HepG2 (cell line): ENCODE measurements at regions not wholly inside any gene's neighbourhood (a gene's known extent, or its start where the extent isn't known, plus 50 kb on each side); places are given as distances from the start of the nearest gene placed in this dataset.

ENCODE experiments used
- ATAC-seq: fragments of 200-7000 bp; cut with Tn5 transposase; 3 replicates; pipeline ENCODE4 v1.9.1; 2020; ENCODE audit warnings: mild to moderate bottlenecking, moderate library complexity
- BruUV-seq: library from RNA; stranded (reverse); fragments of 400-500 nt; replicated peaks from 2 replicates; lab custom pipeline; 2021; lab: Mats Ljungman, UMichigan
- CTCF ChIA-PET: fragments of 300-600 bp; formaldehyde crosslinking; extraction: SDS; loops from one replicate; lab custom pipeline; 2021; ENCODE audit warnings: low total read pairs, inconsistent platforms, low intra/inter-chr PET ratio; lab: Yijun Ruan, JAX
- POLR2A ChIA-PET: fragments of 350-600 bp; sonication (Branson Sonifier 250); formaldehyde crosslinking; loops from one replicate; lab custom pipeline; 2020; ENCODE audit warnings: antibody characterized with exemption, inconsistent platforms; lab: Yijun Ruan, JAX
- DNase-seq: peaks from one replicate; pipeline ENCODE4 v3.0.0-alpha.2; 2015; ENCODE audit warnings: low spot score
- FAIRE-seq: peaks from 3 replicates; lab custom pipeline; 2011; peaks lifted over from hg19 to GRCh38; lab: Jason Lieb, UNC
- H2AFZ ChIP-seq: one replicate; pipeline ENCODE4 v1.6.1; 2011; ENCODE audit warnings: low read length, inconsistent platforms
- H3K27ac ChIP-seq: fragments of 300-600 bp; 3 replicates; pipeline ENCODE4 v1.8.0; 2011; ENCODE audit warnings: mixed run types, mild to moderate bottlenecking, mixed read lengths, low read length, inconsistent platforms; ENCODE audit not compliant: insufficient read depth; ENCODE audit errors: extremely low read length
- H3K27me3 ChIP-seq, 2 experiments: fragments of 200-600 bp in 1 of 2; 2 replicates in 1 of 2; 3 replicates in 1 of 2; pipeline versions ENCODE4 v1.6.0 to v1.8.0; 2011; ENCODE audit warnings: low read length in 2 of 2, mild to moderate bottlenecking in 2 of 2, moderate library complexity in 2 of 2, inconsistent platforms in 1 of 2; ENCODE audit not compliant: insufficient read depth in 2 of 2, control insufficient read depth in 1 of 2
- H3K36me3 ChIP-seq, 2 experiments: fragments of 200-600 bp in 1 of 2; replicated peaks in 1 of 2; 2 replicates in 1 of 2; 3 replicates in 1 of 2; pipeline versions ENCODE4 v1.5.1 to v1.8.0; 2011; ENCODE audit warnings: low read length in 2 of 2, inconsistent platforms in 1 of 2; ENCODE audit not compliant: insufficient read depth in 2 of 2, control insufficient read depth in 1 of 2
- H3K4me1 ChIP-seq: 2 replicates; pipeline ENCODE4 v1.5.1; 2012; ENCODE audit warnings: low read length, inconsistent platforms; ENCODE audit not compliant: insufficient read depth
- H3K4me2 ChIP-seq: 2 replicates; pipeline ENCODE4 v1.6.0; 2011; ENCODE audit warnings: low read depth, low read length, inconsistent platforms
- H3K4me3 ChIP-seq, 3 experiments: fragments of 200-600 bp in 1 of 3; sonication (generic), shearing (Covaris generic) in 1 of 3; replicated peaks in 1 of 3; 2 replicates each; pipeline ENCODE4 v1.5.1; 2011 to 2016; ENCODE audit warnings: low read length in 3 of 3, inconsistent platforms in 2 of 3, low read depth in 2 of 3, mild to moderate bottlenecking in 2 of 3, control low read depth in 1 of 3, mixed read lengths in 1 of 3; ENCODE audit not compliant: insufficient read depth in 1 of 3
- H3K79me2 ChIP-seq: one replicate; pipeline ENCODE4 v1.6.1; 2011; ENCODE audit warnings: low read length, inconsistent platforms; ENCODE audit not compliant: insufficient read depth
- H3K9ac ChIP-seq: 2 replicates; pipeline ENCODE4 v1.6.0; 2011; ENCODE audit warnings: mild to moderate bottlenecking, low read depth, low read length, inconsistent platforms; ENCODE audit not compliant: insufficient read depth
- H3K9me3 ChIP-seq: 2 replicates; pipeline ENCODE4 v1.5.1; 2012; ENCODE audit warnings: mild to moderate bottlenecking, low read length
- H4K20me1 ChIP-seq: 2 replicates; pipeline ENCODE4 v1.6.0; 2011; ENCODE audit warnings: inconsistent platforms, mild to moderate bottlenecking, low read length, moderate library complexity; ENCODE audit not compliant: insufficient read depth
- CAMTA2 ChIP-seq: sonication (generic); formaldehyde crosslinking; IDR thresholded peaks from 2 replicates; pipeline ENCODE4 v1.4.0; 2020; ENCODE audit warnings: mild to moderate bottlenecking, missing genetic modification reagents, borderline replicate concordance
- ETV5 ChIP-seq: IDR thresholded peaks from 2 replicates; pipeline ENCODE4 v1.6.1; 2018; ENCODE audit warnings: missing biosample characterization, missing genetic modification reagents, inconsistent platforms, borderline replicate concordance
- ETV6 ChIP-seq: sonication (generic); formaldehyde crosslinking; conservative IDR thresholded peaks from 2 replicates; pipeline ENCODE4 v1.4.0; 2020; ENCODE audit warnings: missing genetic modification reagents
- HES4 ChIP-seq: sonication (generic); formaldehyde crosslinking; IDR thresholded peaks from 2 replicates; pipeline ENCODE4 v1.9.0; 2021; ENCODE audit warnings: mild to moderate bottlenecking, missing genetic modification reagents, borderline replicate concordance
- HMGA1 ChIP-seq: sonication (generic); formaldehyde crosslinking; conservative IDR thresholded peaks from 2 replicates; pipeline ENCODE4 v1.4.0; 2020; ENCODE audit warnings: missing genetic modification reagents
- HNF4A ChIP-seq: sonication (generic); formaldehyde crosslinking; IDR thresholded peaks from 2 replicates; pipeline ENCODE4 v1.4.0; 2020; ENCODE audit warnings: missing genetic modification reagents
- NFRKB ChIP-seq: fragments of 450-650 bp; IDR thresholded peaks from 2 replicates; pipeline ENCODE4 v1.6.1; 2017
- STAT5B ChIP-seq: sonication (generic); formaldehyde crosslinking; IDR thresholded peaks from 2 replicates; pipeline ENCODE4 v1.4.0; 2020; ENCODE audit warnings: missing genetic modification reagents
- SUZ12 ChIP-seq: fragments of 150-350 bp; IDR thresholded peaks from 2 replicates; pipeline ENCODE4 v1.6.1; 2014; ENCODE audit warnings: low read depth, low read length
- ZFP1 ChIP-seq: IDR thresholded peaks from 2 replicates; pipeline ENCODE4 v1.6.1; 2016
- ZNF317 ChIP-seq: sonication (generic); formaldehyde crosslinking; IDR thresholded peaks from 2 replicates; pipeline ENCODE4 v1.5.0; 2020; ENCODE audit warnings: mild to moderate bottlenecking, missing genetic modification reagents
- ZNF343 ChIP-seq: sonication (generic); formaldehyde crosslinking; IDR thresholded peaks from 2 replicates; pipeline ENCODE4 v1.4.0; 2020; ENCODE audit warnings: mild to moderate bottlenecking, missing genetic modification reagents
- ZNF652 ChIP-seq: IDR thresholded peaks from 2 replicates; pipeline ENCODE4 v1.6.1; 2016; ENCODE audit warnings: low read depth, borderline replicate concordance
- ZNF670 ChIP-seq: sonication (generic); formaldehyde crosslinking; IDR thresholded peaks from 2 replicates; pipeline ENCODE4 v1.8.0; 2022; ENCODE audit warnings: mild to moderate bottlenecking, missing genetic modification reagents, borderline replicate concordance
- WGBS: methylation state at CpG from one replicate; pipeline ENCODE4 v1.1.6; 2017; ENCODE audit warnings: low lambda C conversion rate; 5-methylcytosine and 5-hydroxymethylcytosine counted together
- in situ Hi-C: cut with HindIII; loops from 2 replicates; pipeline ENCODE4 v1.10.0; 2017; ENCODE audit warnings: low pct_unique_long_range_greater_than_20kb; ENCODE audit not compliant: extremely low pct_ligation_motif_present
- intact Hi-C: fragments of 100-400 bp; cut with micrococcal nuclease; formaldehyde crosslinking; loops from one replicate; pipeline ENCODE4 v1.10.0; 2022; ENCODE audit not compliant: unreplicated experiment
- TF ChIP-seq, protein P1 (sequence below): sonication (generic); formaldehyde crosslinking; conservative IDR thresholded peaks from 2 replicates; pipeline ENCODE4 v1.8.0; 2022; ENCODE audit warnings: missing genetic modification reagents
- TF ChIP-seq, protein P2 (sequence below): sonication (generic); formaldehyde crosslinking; IDR thresholded peaks from 2 replicates; pipeline ENCODE4 v1.8.0; 2022; ENCODE audit warnings: missing genetic modification reagents, mild to moderate bottlenecking, borderline replicate concordance
- TF ChIP-seq, protein P3 (sequence below): sonication (generic); formaldehyde crosslinking; IDR thresholded peaks from 2 replicates; pipeline ENCODE4 v1.5.1; 2020; ENCODE audit warnings: missing genetic modification reagents, mild to moderate bottlenecking, borderline replicate concordance

DNA sequence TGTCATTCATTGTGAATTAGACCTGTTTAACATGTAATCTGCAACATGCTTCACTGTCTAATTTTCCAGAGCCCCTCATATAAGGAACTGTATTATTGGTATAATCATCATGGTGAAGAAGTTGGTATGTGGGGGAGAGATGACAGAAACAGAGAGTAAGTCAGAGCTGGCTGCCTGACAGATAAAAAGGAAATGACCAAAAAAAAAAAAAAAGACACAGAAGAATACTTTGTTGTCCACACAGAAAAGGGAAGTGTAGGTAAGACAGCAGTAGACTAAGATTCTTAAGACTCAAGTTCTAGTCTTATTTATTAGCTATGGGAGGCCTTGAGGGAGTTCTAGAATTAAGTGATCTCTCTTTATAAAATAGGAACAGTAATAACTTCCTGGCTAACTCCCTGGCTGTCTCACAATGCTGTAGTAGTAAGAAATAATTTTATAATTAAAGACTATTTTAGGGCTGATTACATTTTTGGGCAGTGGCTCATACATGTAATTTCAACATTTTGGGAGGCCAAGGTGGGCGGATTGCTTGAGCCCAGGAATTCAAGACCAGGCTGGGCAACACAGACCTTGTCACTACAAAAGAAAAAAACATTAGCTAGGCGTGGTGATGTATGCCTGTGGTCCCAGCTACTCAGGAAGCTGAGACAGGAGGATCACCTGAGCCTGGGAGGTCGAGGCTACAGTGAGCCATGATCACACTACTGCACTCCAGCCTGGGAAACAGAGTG lies 102.5 kb downstream of the PRL start:
- FAIRE-seq, result no peak
- no peaks in the 10 kb centered on the region for H4K20me1 ChIP-seq
- no peak overlapping the region for H2AFZ ChIP-seq
- H3K4me3 ChIP-seq, result no peak overlapping the region
- ChIA-PET CTCF (no interaction called here), POLR2A (no interaction called here)
- intact Hi-C loops, result no loop called here
- H3K36me3 ChIP-seq, result no peaks in the 10 kb centered on the region
- 0% methylated on average over 3 of the region's 3 CpGs for WGBS
- ATAC-seq, result no peak
- no peak overlapping the region for H3K27ac ChIP-seq
- no TSS peak for BruUV-seq
- no peak overlapping the region for H3K4me2 ChIP-seq
- TF ChIP-seq CAMTA2 (no peak), ZNF343 (no peak), ETV6 (CRISPR knock-in tag) (no peak), HNF4A (CRISPR knock-in tag) (no peak), ETV5 (CRISPR knock-in tag) (no peak), ZNF317 (no peak), HES4 (CRISPR knock-in tag) (no peak), STAT5B (CRISPR knock-in tag) (no peak), ZNF652 (CRISPR knock-in tag) (no peak), SUZ12 (no peak), ZNF670 (CRISPR knock-in tag) (no peak), NFRKB (no peak), ZFP1 (CRISPR knock-in tag) (no peak), HMGA1 (CRISPR knock-in tag) (no peak)
- TF ChIP-seq, protein P1, sequence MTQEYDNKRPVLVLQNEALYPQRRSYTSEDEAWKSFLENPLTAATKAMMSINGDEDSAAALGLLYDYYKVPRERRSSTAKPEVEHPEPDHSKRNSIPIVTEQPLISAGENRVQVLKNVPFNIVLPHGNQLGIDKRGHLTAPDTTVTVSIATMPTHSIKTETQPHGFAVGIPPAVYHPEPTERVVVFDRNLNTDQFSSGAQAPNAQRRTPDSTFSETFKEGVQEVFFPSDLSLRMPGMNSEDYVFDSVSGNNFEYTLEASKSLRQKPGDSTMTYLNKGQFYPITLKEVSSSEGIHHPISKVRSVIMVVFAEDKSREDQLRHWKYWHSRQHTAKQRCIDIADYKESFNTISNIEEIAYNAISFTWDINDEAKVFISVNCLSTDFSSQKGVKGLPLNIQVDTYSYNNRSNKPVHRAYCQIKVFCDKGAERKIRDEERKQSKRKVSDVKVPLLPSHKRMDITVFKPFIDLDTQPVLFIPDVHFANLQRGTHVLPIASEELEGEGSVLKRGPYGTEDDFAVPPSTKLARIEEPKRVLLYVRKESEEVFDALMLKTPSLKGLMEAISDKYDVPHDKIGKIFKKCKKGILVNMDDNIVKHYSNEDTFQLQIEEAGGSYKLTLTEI (CRISPR knock-in tag), result no peak
- TF ChIP-seq, protein P2, sequence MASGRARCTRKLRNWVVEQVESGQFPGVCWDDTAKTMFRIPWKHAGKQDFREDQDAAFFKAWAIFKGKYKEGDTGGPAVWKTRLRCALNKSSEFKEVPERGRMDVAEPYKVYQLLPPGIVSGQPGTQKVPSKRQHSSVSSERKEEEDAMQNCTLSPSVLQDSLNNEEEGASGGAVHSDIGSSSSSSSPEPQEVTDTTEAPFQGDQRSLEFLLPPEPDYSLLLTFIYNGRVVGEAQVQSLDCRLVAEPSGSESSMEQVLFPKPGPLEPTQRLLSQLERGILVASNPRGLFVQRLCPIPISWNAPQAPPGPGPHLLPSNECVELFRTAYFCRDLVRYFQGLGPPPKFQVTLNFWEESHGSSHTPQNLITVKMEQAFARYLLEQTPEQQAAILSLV (CRISPR knock-in tag), result no peak
- TF ChIP-seq, protein P3, sequence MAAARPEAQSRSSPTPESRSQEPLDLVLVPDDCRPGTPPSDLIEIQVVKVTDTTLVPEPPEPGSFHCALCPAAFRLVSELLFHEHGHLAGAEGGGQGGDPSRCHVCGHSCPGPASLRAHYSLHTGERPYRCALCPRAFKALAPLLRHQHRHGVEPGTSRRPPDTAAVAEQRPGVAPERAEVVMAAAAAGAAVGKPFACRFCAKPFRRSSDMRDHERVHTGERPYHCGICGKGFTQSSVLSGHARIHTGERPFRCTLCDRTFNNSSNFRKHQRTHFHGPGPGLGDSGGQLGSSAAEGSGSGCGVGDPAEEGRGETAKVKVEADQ (CRISPR knock-in tag), result no peak
- H3K9ac ChIP-seq, result no peak overlapping the region
- H3K27me3 ChIP-seq, result no peaks in the 10 kb centered on the region
- H3K9me3 ChIP-seq, result peaks cover 66% of the 10 kb centered on the region
- in situ Hi-C loops, result no loop called here
- DNase-seq, result no peak
- H3K4me1 ChIP-seq, result no peaks in the 10 kb centered on the region
- H3K79me2 ChIP-seq, result no peaks in the 10 kb centered on the region
